Endothelial cell of umbilical vein (primary cell): ENCODE measurements at regions not wholly inside any gene's neighbourhood (a gene's known extent, or its start where the extent isn't known, plus 50 kb on each side); places are given as distances from the start of the nearest gene placed in this dataset.

ENCODE experiments used
- BruUV-seq: library from RNA; stranded (reverse); fragments of 400-500 nt; replicated peaks from 2 replicates; lab custom pipeline; 2021; lab: Mats Ljungman, UMichigan
- CTCF ChIA-PET: fragments of 300-600, 350-600 bp; sonication (Branson Sonifier 250); formaldehyde crosslinking; loops from one replicate; lab custom pipeline; 2021; ENCODE audit warnings: antibody characterized with exemption, inconsistent platforms; lab: Charles Lee
- POLR2A ChIA-PET: fragments of 300-600, 350-600 bp; sonication (Branson Sonifier 250); formaldehyde crosslinking; loops from one replicate; lab custom pipeline; 2021; ENCODE audit warnings: antibody characterized with exemption, inconsistent platforms; lab: Charles Lee
- DNase-seq: peaks from one replicate; pipeline ENCODE4 v3.0.0-alpha.2; 2011; ENCODE audit warnings: low read depth, low spot score
- FAIRE-seq: peaks from 2 replicates; lab custom pipeline; 2011; peaks lifted over from hg19 to GRCh38; lab: Jason Lieb, UNC
- H2AFZ ChIP-seq: 2 replicates; pipeline ENCODE4 v1.6.0; 2012; ENCODE audit warnings: low read depth, low read length, control low read depth, inconsistent platforms
- H3K27ac ChIP-seq: 2 replicates; pipeline ENCODE4 v1.5.1; 2011; ENCODE audit warnings: low read depth, mild to moderate bottlenecking, control low read depth, low read length, moderate library complexity; ENCODE audit not compliant: insufficient read depth
- H3K27me3 ChIP-seq, 2 experiments: 2 replicates each; pipeline versions ENCODE4 v1.6.0 to v1.6.1; 2011; ENCODE audit warnings: low read length in 2 of 2, mixed read lengths in 1 of 2; ENCODE audit not compliant: control insufficient read depth in 2 of 2, insufficient read depth in 2 of 2
- H3K36me3 ChIP-seq, 2 experiments: 2 replicates in 1 of 2; 3 replicates in 1 of 2; pipeline ENCODE4 v1.5.1; 2011; ENCODE audit warnings: low read length in 2 of 2, mild to moderate bottlenecking in 1 of 2, moderate library complexity in 1 of 2; ENCODE audit not compliant: control insufficient read depth in 2 of 2, insufficient read depth in 2 of 2; ENCODE audit errors: extremely low read depth in 1 of 2
- H3K4me1 ChIP-seq: 3 replicates; pipeline ENCODE4 v1.5.1; 2011; ENCODE audit warnings: mild to moderate bottlenecking, low read length; ENCODE audit not compliant: control insufficient read depth, insufficient read depth; ENCODE audit errors: extremely low read depth
- H3K4me2 ChIP-seq: 2 replicates; pipeline ENCODE4 v1.6.1; 2011; ENCODE audit warnings: low read length, control low read depth, mixed read lengths; ENCODE audit not compliant: insufficient read depth
- H3K4me3 ChIP-seq, 3 experiments: fragments of 200-600 bp in 1 of 3; sonication (generic), shearing (Covaris generic) in 1 of 3; replicated peaks in 1 of 3; 2 replicates each; pipeline ENCODE4 v1.5.1; 2011 to 2016; ENCODE audit warnings: control low read depth in 3 of 3, low read length in 3 of 3, mild to moderate bottlenecking in 2 of 3, inconsistent platforms in 1 of 3, low read depth in 1 of 3, moderate library complexity in 1 of 3; ENCODE audit not compliant: insufficient read depth in 1 of 3
- H3K79me2 ChIP-seq: 2 replicates; pipeline ENCODE4 v1.6.0; 2012; ENCODE audit warnings: low read length, inconsistent platforms; ENCODE audit not compliant: control insufficient read depth, insufficient read depth
- H3K9ac ChIP-seq: replicated peaks from 2 replicates; pipeline ENCODE3; 2011; ENCODE audit warnings: low read length, control low read depth; ENCODE audit not compliant: insufficient read depth; ENCODE audit errors: extremely low read depth
- H3K9me1 ChIP-seq: replicated peaks from 3 replicates; pipeline ENCODE4 v1.6.0; 2011; ENCODE audit warnings: mild to moderate bottlenecking, low read length; ENCODE audit not compliant: control insufficient read depth, insufficient read depth; ENCODE audit errors: extremely low read depth
- H3K9me3 ChIP-seq: replicated peaks from 2 replicates; pipeline ENCODE4 v1.5.1; 2012; ENCODE audit warnings: low read length, inconsistent platforms; ENCODE audit not compliant: control insufficient read depth, insufficient read depth
- H4K20me1 ChIP-seq: replicated peaks from 2 replicates; pipeline ENCODE3; 2011; ENCODE audit warnings: mild to moderate bottlenecking, low read length; ENCODE audit not compliant: control insufficient read depth, insufficient read depth; ENCODE audit errors: extremely low read depth
- EZH2 ChIP-seq: IDR thresholded peaks from 2 replicates; pipeline ENCODE4 v1.6.1; 2012; ENCODE audit warnings: borderline replicate concordance, low read depth, mild to moderate bottlenecking, moderate library complexity, low read length, inconsistent platforms; ENCODE audit not compliant: severe bottlenecking
- FOS ChIP-seq: IDR thresholded peaks from 2 replicates; pipeline ENCODE4 v1.6.1; 2011; ENCODE audit warnings: mild to moderate bottlenecking, low read length, moderate library complexity, borderline replicate concordance; ENCODE audit not compliant: insufficient read depth
- GATA2 ChIP-seq: IDR thresholded peaks from 2 replicates; pipeline ENCODE4 v1.7.0; 2011; ENCODE audit warnings: low read depth, mild to moderate bottlenecking, moderate library complexity, mixed read lengths, low read length; ENCODE audit not compliant: insufficient read length, insufficient read depth
- JUN ChIP-seq: IDR thresholded peaks from 2 replicates; pipeline ENCODE4 v1.6.1; 2011; ENCODE audit warnings: borderline replicate concordance, low read depth; ENCODE audit not compliant: insufficient read length, insufficient read depth
- MYC ChIP-seq: IDR thresholded peaks from one replicate; pipeline ENCODE4 v1.6.1; 2011; ENCODE audit warnings: mild to moderate bottlenecking, low read depth, low read length
- POLR2A ChIP-seq: IDR thresholded peaks from 2 replicates; pipeline ENCODE4 v1.6.1; 2012; ENCODE audit warnings: low read depth, mild to moderate bottlenecking, control low read depth, low read length
- POLR2AphosphoS5 ChIP-seq: IDR thresholded peaks from 2 replicates; pipeline ENCODE4 v1.6.1; 2012; ENCODE audit warnings: low read depth, mild to moderate bottlenecking, control low read depth, low read length, moderate library complexity; ENCODE audit not compliant: insufficient read depth
- dilution Hi-C: fragments of 300-500 bp; cut with MboI; formaldehyde crosslinking; loops from one replicate; pipeline ENCODE4 v1.15.0; 2019; ENCODE audit warnings: low sequenced_read_pairs; ENCODE audit not compliant: extremely low pct_ligation_motif_present
- intact Hi-C: fragments of 100-400 bp; cut with micrococcal nuclease; formaldehyde crosslinking; loops from one replicate; pipeline ENCODE4 v1.10.0; 2022
- TF ChIP-seq, protein P1 (sequence below): IDR thresholded peaks from 2 replicates; pipeline ENCODE4 v1.6.1; 2011; ENCODE audit not compliant: insufficient read depth, insufficient read length
- TF ChIP-seq, protein P2 (sequence below), 2 donors: IDR thresholded peaks; 1 replicate in 1 of 2; 2 replicates in 1 of 2; pipeline ENCODE4 v1.5.1; 2011; ENCODE audit warnings: low read length in 2 of 2, mild to moderate bottlenecking in 2 of 2, moderate library complexity in 2 of 2, control low read depth in 1 of 2, inconsistent platforms in 1 of 2, low read depth in 1 of 2; ENCODE audit not compliant: insufficient read depth in 1 of 2; ENCODE audit errors: extremely low read depth in 1 of 2

DNA sequence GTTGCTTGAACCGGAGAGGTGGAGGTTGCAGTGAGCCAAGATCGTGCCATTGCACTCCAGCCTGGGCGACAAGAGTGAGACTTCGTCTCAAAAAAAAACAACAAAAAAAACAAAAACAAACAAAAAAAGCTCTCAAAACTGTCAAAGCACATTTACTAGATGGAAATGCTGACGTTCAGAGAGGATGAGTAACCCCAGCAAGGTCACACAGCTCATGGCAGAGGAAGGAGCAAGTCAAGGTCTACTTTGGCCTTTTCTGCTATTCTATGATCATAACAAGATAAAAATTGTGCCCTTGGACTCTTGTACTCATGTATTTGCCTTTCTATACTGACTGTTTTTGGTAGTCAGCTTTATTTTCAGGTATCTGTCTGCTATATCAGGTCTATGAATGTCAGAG lies 109.5 kb downstream of the ARL6IP6 start:
- Histone ChIP-seq H2AFZ (no peak overlapping the region), H3K4me2 (no peak overlapping the region), H3K9me1 (no peaks in the 10 kb centered on the region), H3K4me3 (no peak overlapping the region), H3K4me1 (peaks cover 9% of the 10 kb centered on the region), H3K79me2 (no peaks in the 10 kb centered on the region), H3K27ac (no peak overlapping the region), H4K20me1 (no peaks in the 10 kb centered on the region), H3K36me3 (no peaks in the 10 kb centered on the region), H3K9ac (no peak overlapping the region), H3K27me3 (peaks cover 0 to 5% of the 10 kb centered on the region in 2 experiments), H3K9me3 (no peaks in the 10 kb centered on the region)
- POLR2A ChIA-PET: no interaction called here
- intact Hi-C loops: no loop called here
- no peak for FAIRE-seq
- CTCF ChIA-PET: no interaction called here
- DNase-seq: no peak
- dilution Hi-C loops: no loop called here
- TF ChIP-seq EZH2: no peak
- TF ChIP-seq JUN: no peak
- no peak for TF ChIP-seq GATA2
- no peak for TF ChIP-seq POLR2AphosphoS5
- TF ChIP-seq, protein P1, sequence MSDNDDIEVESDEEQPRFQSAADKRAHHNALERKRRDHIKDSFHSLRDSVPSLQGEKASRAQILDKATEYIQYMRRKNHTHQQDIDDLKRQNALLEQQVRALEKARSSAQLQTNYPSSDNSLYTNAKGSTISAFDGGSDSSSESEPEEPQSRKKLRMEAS: no peak
- TF ChIP-seq FOS: no peak
- TF ChIP-seq POLR2A: no peak
- TF ChIP-seq MYC: no peak
- TF ChIP-seq, protein P2, sequence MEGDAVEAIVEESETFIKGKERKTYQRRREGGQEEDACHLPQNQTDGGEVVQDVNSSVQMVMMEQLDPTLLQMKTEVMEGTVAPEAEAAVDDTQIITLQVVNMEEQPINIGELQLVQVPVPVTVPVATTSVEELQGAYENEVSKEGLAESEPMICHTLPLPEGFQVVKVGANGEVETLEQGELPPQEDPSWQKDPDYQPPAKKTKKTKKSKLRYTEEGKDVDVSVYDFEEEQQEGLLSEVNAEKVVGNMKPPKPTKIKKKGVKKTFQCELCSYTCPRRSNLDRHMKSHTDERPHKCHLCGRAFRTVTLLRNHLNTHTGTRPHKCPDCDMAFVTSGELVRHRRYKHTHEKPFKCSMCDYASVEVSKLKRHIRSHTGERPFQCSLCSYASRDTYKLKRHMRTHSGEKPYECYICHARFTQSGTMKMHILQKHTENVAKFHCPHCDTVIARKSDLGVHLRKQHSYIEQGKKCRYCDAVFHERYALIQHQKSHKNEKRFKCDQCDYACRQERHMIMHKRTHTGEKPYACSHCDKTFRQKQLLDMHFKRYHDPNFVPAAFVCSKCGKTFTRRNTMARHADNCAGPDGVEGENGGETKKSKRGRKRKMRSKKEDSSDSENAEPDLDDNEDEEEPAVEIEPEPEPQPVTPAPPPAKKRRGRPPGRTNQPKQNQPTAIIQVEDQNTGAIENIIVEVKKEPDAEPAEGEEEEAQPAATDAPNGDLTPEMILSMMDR (IDR thresholded peaks at IDR 0.05; ENCODE audit: extremely low read depth in 1 of 2, insufficient read depth in 1 of 2, low read depth in 1 of 2, low read length in 2 of 2): no peak
- BruUV-seq: no TSS peak
